Gastrocnemius medialis (tissue), 4 donors: ENCODE measurements at regions not wholly inside any gene's neighbourhood (a gene's known extent, or its start where the extent isn't known, plus 50 kb on each side); places are given as distances from the start of the nearest gene placed in this dataset.

Source experiments
- ATAC-seq, 2 donors: fragments of 150-250 bp; one replicate each; pipeline ENCODE4 v1.9.1; 2016
- DNase-seq, 2 donors: peaks; one replicate each; pipeline ENCODE4 v3.0.0-alpha.2; 2019
- H3K27ac ChIP-seq, 4 donors: fragments of 200-600 bp; sonication (generic); 1 replicate in 1 of 4; 2 replicates in 3 of 4; pipeline ENCODE4 v1.5.1; 2016 to 2018; ENCODE audit warnings: mild to moderate bottlenecking in 2 of 4, moderate library complexity in 1 of 4
- H3K27me3 ChIP-seq, 3 donors: fragments of 200-600 bp; sonication (generic) in 2 of 3; 1 replicate in 1 of 3; 2 replicates in 2 of 3; pipeline versions ENCODE4 v1.5.1 to v1.6.0; 2016 to 2019; ENCODE audit warnings: mild to moderate bottlenecking in 1 of 3, moderate library complexity in 1 of 3
- H3K36me3 ChIP-seq, 2 donors: fragments of 200-600 bp; sonication (generic) in 1 of 2; one replicate each; pipeline ENCODE4 v1.5.1; 2017 to 2018
- H3K4me1 ChIP-seq, 2 donors: fragments of 200-600 bp; sonication (generic) in 1 of 2; one replicate each; pipeline ENCODE4 v1.5.1; 2016 to 2017; ENCODE audit warnings: mild to moderate bottlenecking in 2 of 2
- H3K4me3 ChIP-seq, 4 donors: fragments of 200-600 bp; sonication (generic) in 3 of 4; 1 replicate in 1 of 4; 2 replicates in 3 of 4; pipeline ENCODE4 v1.5.1; 2016 to 2019; ENCODE audit warnings: mild to moderate bottlenecking in 2 of 4
- H3K9me3 ChIP-seq, 3 donors: fragments of 200-600 bp; sonication (generic) in 2 of 3; 1 replicate in 1 of 3; 2 replicates in 2 of 3; pipeline ENCODE4 v1.5.1; 2016 to 2019
- POLR2A ChIP-seq, 2 donors: fragments of 450-650 bp; IDR thresholded peaks; one replicate each; pipeline ENCODE4 v1.6.1; 2017; ENCODE audit warnings: antibody characterized with exemption in 2 of 2, mild to moderate bottlenecking in 2 of 2, moderate library complexity in 2 of 2
- in situ Hi-C, 4 donors: fragments of 200-750 bp; cut with MboI; loops; one replicate each; pipeline versions ENCODE4 v1.15.0 to v1.8.0; 2017; ENCODE audit warnings: low sequenced_read_pairs in 4 of 4
- intact Hi-C: fragments of 100-400 bp; cut with DNase I; formaldehyde crosslinking; loops from one replicate; pipeline ENCODE4 v1.15.1; 2023; ENCODE audit warnings: low total_unique reads
- TF ChIP-seq, protein P1 (sequence below), 5 experiments: fragments of 450-650 bp in 3 of 5; fragments of 200-600 bp in 2 of 5; sonication (generic) in 2 of 5; IDR thresholded peaks in 4 of 5; conservative IDR thresholded peaks in 1 of 5; 1 replicate in 4 of 5; 2 replicates in 1 of 5; pipeline ENCODE4 v1.5.1; 2016 to 2019; ENCODE audit warnings: antibody characterized with exemption in 5 of 5, mild to moderate bottlenecking in 3 of 5, moderate library complexity in 3 of 5

DNA sequence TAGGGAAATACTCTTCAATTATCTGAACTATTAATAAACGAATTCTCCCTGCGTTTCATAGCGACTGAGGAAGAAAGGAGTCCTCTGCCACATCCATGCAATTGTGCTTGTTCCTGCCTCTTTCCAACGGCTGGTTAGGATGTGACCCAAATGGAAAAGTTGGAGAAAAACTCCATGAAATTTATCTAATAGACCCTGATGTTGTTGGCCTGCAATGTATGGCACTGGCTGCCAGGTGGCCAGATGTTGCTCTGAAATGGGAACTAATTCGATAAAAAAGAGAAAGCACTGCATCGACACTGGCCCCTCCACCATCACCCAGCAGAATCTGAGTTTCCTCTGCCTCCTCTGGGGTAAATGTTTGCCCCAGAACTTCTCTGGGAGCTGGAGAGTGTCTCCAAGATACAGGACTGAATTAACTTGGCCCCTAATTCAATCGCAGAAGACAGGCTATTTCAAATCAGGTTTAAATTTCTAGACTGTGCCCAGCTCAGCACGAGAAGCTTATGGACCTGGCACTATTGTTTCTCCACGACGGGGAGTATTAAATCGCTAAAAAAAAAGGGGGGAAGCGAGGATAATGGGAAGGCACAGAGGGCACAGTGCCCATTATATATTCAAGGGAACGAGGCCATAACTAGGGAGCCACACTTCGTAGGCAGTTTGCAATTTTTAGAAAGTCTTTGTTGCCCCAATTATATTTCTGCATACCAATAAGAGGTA lies 103.9 kb downstream of the ZIC5 start:
- DNase-seq, result no peak
- Histone ChIP-seq H3K4me3 (no peak overlapping the region), H3K27ac (no peak overlapping the region), H3K27me3 (no peaks in the 10 kb centered on the region), H3K4me1 (no peaks in the 10 kb centered on the region), H3K36me3 (no peaks in the 10 kb centered on the region), H3K9me3 (no peaks in the 10 kb centered on the region)
- intact Hi-C loops (no loop called here), in situ Hi-C loops (no loop called here)
- ATAC-seq, result no peak
- TF ChIP-seq, protein P1, sequence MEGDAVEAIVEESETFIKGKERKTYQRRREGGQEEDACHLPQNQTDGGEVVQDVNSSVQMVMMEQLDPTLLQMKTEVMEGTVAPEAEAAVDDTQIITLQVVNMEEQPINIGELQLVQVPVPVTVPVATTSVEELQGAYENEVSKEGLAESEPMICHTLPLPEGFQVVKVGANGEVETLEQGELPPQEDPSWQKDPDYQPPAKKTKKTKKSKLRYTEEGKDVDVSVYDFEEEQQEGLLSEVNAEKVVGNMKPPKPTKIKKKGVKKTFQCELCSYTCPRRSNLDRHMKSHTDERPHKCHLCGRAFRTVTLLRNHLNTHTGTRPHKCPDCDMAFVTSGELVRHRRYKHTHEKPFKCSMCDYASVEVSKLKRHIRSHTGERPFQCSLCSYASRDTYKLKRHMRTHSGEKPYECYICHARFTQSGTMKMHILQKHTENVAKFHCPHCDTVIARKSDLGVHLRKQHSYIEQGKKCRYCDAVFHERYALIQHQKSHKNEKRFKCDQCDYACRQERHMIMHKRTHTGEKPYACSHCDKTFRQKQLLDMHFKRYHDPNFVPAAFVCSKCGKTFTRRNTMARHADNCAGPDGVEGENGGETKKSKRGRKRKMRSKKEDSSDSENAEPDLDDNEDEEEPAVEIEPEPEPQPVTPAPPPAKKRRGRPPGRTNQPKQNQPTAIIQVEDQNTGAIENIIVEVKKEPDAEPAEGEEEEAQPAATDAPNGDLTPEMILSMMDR (IDR thresholded peaks at IDR 0.05 in 4 of 5, conservative IDR thresholded peaks at IDR 0.05 in 1 of 5), result no peak
- TF ChIP-seq POLR2A (IDR thresholded peaks at IDR 0.05), result no peak

DNA sequence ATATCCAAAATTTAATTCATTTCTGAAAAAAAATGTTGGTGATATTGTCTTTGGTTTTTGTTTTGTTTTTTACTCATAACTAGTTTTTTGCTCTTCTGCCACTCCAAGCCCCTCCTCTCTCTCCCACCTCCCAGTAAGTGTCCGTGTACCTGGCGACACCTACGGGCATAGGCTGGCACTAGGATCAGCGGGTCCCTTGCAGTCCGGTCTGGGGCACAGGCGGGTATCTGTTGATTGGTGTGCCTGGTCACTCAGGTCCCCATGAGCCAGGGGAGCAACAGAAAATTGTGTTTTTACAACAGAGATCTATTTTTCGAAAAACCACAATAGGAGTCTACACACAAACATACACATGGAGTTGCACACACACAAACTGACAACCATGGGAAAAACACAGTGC lies 104.8 kb downstream of the ZIC5 start:
- Histone ChIP-seq H3K4me3 (no peak overlapping the region), H3K4me1 (no peaks in the 10 kb centered on the region), H3K27ac (no peak overlapping the region), H3K27me3 (no peaks in the 10 kb centered on the region), H3K36me3 (no peaks in the 10 kb centered on the region), H3K9me3 (no peaks in the 10 kb centered on the region)
- DNase-seq (no peak), ATAC-seq (no peak)
- in situ Hi-C loops (no loop called here), intact Hi-C loops (no loop called here)
- TF ChIP-seq, protein P1 (IDR thresholded peaks at IDR 0.05 in 4 of 5, conservative IDR thresholded peaks at IDR 0.05 in 1 of 5), result no peak
- no peak for TF ChIP-seq POLR2A (IDR thresholded peaks at IDR 0.05)

DNA sequence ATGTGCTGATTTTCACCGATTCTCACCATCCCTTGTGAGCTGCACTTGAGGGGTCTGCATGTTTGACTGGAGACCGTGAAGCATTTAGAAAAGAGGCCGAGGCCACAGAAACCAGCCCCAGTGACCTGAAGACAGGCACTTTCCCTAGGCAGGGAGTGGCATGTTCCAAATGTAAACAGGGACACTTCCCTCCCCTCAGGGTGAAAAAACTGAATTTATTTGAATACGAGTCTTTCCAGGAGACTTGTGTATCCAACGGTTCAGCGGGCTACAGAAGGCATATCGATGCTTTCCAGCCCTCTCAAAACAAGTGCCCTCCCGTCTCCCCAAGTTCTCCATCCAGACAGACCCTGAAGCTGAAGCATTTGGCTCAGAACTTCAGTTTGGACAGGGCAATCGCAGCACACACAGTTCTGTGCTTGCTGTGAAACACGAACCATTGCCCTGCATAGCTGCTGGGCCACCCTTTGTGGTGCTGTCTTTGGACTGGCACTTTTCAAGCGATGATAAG lies 106.1 kb downstream of the ZIC5 start:
- in situ Hi-C loops (no loop called here), intact Hi-C loops (no loop called here)
- DNase-seq (no peak), ATAC-seq (no peak)
- Histone ChIP-seq H3K27me3 (no peaks in the 10 kb centered on the region), H3K27ac (no peak overlapping the region), H3K4me3 (no peak overlapping the region), H3K4me1 (no peaks in the 10 kb centered on the region), H3K36me3 (no peaks in the 10 kb centered on the region), H3K9me3 (no peaks in the 10 kb centered on the region)
- no peak for TF ChIP-seq POLR2A (IDR thresholded peaks at IDR 0.05)
- TF ChIP-seq, protein P1 (IDR thresholded peaks at IDR 0.05 in 4 of 5, conservative IDR thresholded peaks at IDR 0.05 in 1 of 5), result no peak

DNA sequence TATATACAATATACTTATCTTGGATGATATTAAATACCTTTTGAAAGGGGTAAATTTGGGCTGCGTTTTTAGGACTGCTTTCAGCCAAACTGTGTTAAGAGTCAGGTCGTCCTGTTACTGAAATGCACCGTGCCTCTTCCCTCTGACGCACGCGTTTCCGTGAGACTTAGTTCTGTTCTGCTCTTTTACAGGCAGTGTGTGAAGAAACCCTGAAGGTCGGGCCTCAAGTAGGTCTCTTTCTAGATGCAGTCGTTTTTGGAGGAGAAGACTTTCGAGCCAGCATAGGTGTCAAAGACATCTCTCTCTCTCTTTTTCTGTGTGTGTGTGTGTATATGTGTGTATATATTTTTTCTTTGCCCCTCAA lies 107.0 kb downstream of the ZIC5 start:
- no peaks in the 10 kb centered on the region for H3K4me1 ChIP-seq
- no peaks in the 10 kb centered on the region for H3K9me3 ChIP-seq
- DNase-seq (no peak), ATAC-seq (no peak)
- in situ Hi-C loops (no loop called here), intact Hi-C loops (no loop called here)
- H3K36me3 ChIP-seq, result no peaks in the 10 kb centered on the region
- no peak overlapping the region for H3K27ac ChIP-seq
- no peaks in the 10 kb centered on the region for H3K27me3 ChIP-seq
- TF ChIP-seq, protein P1 (IDR thresholded peaks at IDR 0.05 in 4 of 5, conservative IDR thresholded peaks at IDR 0.05 in 1 of 5), result no peak
- no peak for TF ChIP-seq POLR2A (IDR thresholded peaks at IDR 0.05)
- H3K4me3 ChIP-seq, result no peak overlapping the region
